Neural progenitor cell (in vitro differentiated cells): ENCODE measurements at regions not wholly inside any gene's neighbourhood (a gene's known extent, or its start where the extent isn't known, plus 50 kb on each side); places are given as distances from the start of the nearest gene placed in this dataset.

Experiments used
- CTCF ChIP-seq: fragments of 200-600 bp; sonication (generic); IDR thresholded peaks from 2 replicates; pipeline ENCODE4 v1.5.1; 2017; ENCODE audit warnings: antibody characterized with exemption, mild to moderate bottlenecking
- EZH2 ChIP-seq: fragments of 200-600 bp; sonication (generic); IDR thresholded peaks from 2 replicates; pipeline ENCODE4 v1.6.1; 2017; ENCODE audit warnings: antibody characterized with exemption, mild to moderate bottlenecking, moderate library complexity
- EZH2phosphoT487 ChIP-seq: fragments of 200-600 bp; sonication (generic); IDR thresholded peaks from 2 replicates; pipeline ENCODE4 v1.6.1; 2017; ENCODE audit warnings: antibody characterized with exemption

- TF ChIP-seq CTCF = no peak
- TF ChIP-seq EZH2 = no peak
- TF ChIP-seq EZH2phosphoT487 = no peak
These were observed 95.0 kb upstream of the ZNF521 start for GRCh38 chr18:25446972-25447371.
